Neural cell (in vitro differentiated cells): ENCODE measurements at regions not wholly inside any gene's neighbourhood (a gene's known extent, or its start where the extent isn't known, plus 50 kb on each side); places are given as distances from the start of the nearest gene placed in this dataset.

ENCODE experiments used
- H2AFZ ChIP-seq: fragments of 200-600, 300-800 bp; sonication (generic), shearing (Covaris generic); 2 replicates; pipeline ENCODE4 v1.6.0; 2014; ENCODE audit warnings: low read depth, mild to moderate bottlenecking, antibody characterized with exemption, low read length, moderate library complexity
- H3F3A ChIP-seq: fragments of 200-600 bp; shearing (Covaris generic); 2 replicates; pipeline ENCODE4 v1.6.1; 2016; ENCODE audit warnings: mild to moderate bottlenecking, moderate library complexity, mixed read lengths, antibody characterized with exemption, low read length; ENCODE audit not compliant: insufficient read depth, poor library complexity, severe bottlenecking
- H3K27ac ChIP-seq: fragments of 200-600, 300-800 bp; sonication (generic), shearing (Covaris generic); 2 replicates; pipeline ENCODE4 v1.5.1; 2014; ENCODE audit warnings: mild to moderate bottlenecking, low read length, moderate library complexity
- H3K27me3 ChIP-seq: fragments of 300-800, 200-600 bp; sonication (generic), shearing (Covaris generic); 2 replicates; pipeline ENCODE4 v1.6.0; 2014; ENCODE audit warnings: mild to moderate bottlenecking, low read depth, low read length, moderate library complexity; ENCODE audit not compliant: insufficient read depth
- H3K36me3 ChIP-seq: fragments of 300-800, 200-600 bp; sonication (generic), shearing (Covaris generic); 2 replicates; pipeline ENCODE4 v1.5.1; 2014; ENCODE audit warnings: mild to moderate bottlenecking, antibody characterized with exemption, low read length, moderate library complexity; ENCODE audit not compliant: insufficient read depth
- H3K4me2 ChIP-seq: fragments of 300-800, 200-600 bp; sonication (generic), shearing (Covaris generic); 2 replicates; pipeline ENCODE4 v1.6.0; 2014; ENCODE audit warnings: mild to moderate bottlenecking, low read length
- H3K4me3 ChIP-seq: fragments of 300-800, 200-600 bp; sonication (generic), shearing (Covaris generic); 2 replicates; pipeline ENCODE4 v1.5.1; 2014; ENCODE audit warnings: mild to moderate bottlenecking, low read length, moderate library complexity
- H3K79me2 ChIP-seq: fragments of 200-600 bp; shearing (Covaris generic); replicated peaks from 2 replicates; pipeline ENCODE4 v1.6.0; 2014; ENCODE audit warnings: mild to moderate bottlenecking, low read length, moderate library complexity; ENCODE audit not compliant: insufficient read depth
- H3K9ac ChIP-seq: fragments of 300-800, 200-600 bp; sonication (generic), shearing (Covaris generic); 2 replicates; pipeline ENCODE4 v1.6.1; 2016; ENCODE audit warnings: mild to moderate bottlenecking, low read length, mixed read lengths
- H3K9me2 ChIP-seq: fragments of 200-600 bp; shearing (Covaris generic); 2 replicates; pipeline ENCODE4 v1.6.1; 2016; ENCODE audit warnings: mild to moderate bottlenecking, low read length, mixed read lengths; ENCODE audit not compliant: insufficient read depth
- H3K9me3 ChIP-seq: fragments of 200-600, 300-800 bp; sonication (generic), shearing (Covaris generic); 2 replicates; pipeline ENCODE4 v1.6.1; 2016; ENCODE audit warnings: mild to moderate bottlenecking, mixed run types, low read length, moderate library complexity, mixed read lengths
- H4K20me1 ChIP-seq: fragments of 200-600 bp; shearing (Covaris generic); 2 replicates; pipeline ENCODE4 v1.6.1; 2016; ENCODE audit warnings: mild to moderate bottlenecking, mixed run types; ENCODE audit not compliant: insufficient read depth
- EP300 ChIP-seq: fragments of 450-650 bp; conservative IDR thresholded peaks from 2 replicates; pipeline ENCODE4 v1.6.1; 2014; ENCODE audit warnings: antibody characterized with exemption, mild to moderate bottlenecking, moderate library complexity; ENCODE audit not compliant: poor library complexity, severe bottlenecking
- EZH2 ChIP-seq: fragments of 200-600, 300-800 bp; shearing (Covaris generic), sonication (generic); IDR thresholded peaks from 2 replicates; pipeline ENCODE4 v1.6.1; 2014; ENCODE audit warnings: antibody characterized with exemption, low read length, borderline replicate concordance, mild to moderate bottlenecking; ENCODE audit not compliant: insufficient read depth, poor library complexity, severe bottlenecking
- MXI1 ChIP-seq: fragments of 450-650 bp; conservative IDR thresholded peaks from 2 replicates; pipeline ENCODE4 v1.6.1; 2014; ENCODE audit warnings: antibody characterized with exemption, mild to moderate bottlenecking; ENCODE audit not compliant: poor library complexity, severe bottlenecking
- POLR2AphosphoS5 ChIP-seq: IDR thresholded peaks from 2 replicates; pipeline ENCODE4 v1.6.1; 2012
- RAD21 ChIP-seq: fragments of 450-650 bp; conservative IDR thresholded peaks from 2 replicates; pipeline ENCODE4 v1.6.1; 2014; ENCODE audit warnings: antibody characterized with exemption, mild to moderate bottlenecking, moderate library complexity
- SMC3 ChIP-seq: fragments of 450-650 bp; conservative IDR thresholded peaks from 2 replicates; pipeline ENCODE4 v1.6.1; 2014; ENCODE audit warnings: antibody characterized with exemption, mild to moderate bottlenecking, moderate library complexity; ENCODE audit not compliant: poor library complexity
- TAF1 ChIP-seq: IDR thresholded peaks from 2 replicates; pipeline ENCODE4 v1.6.1; 2012; ENCODE audit warnings: low read depth
- TF ChIP-seq, protein P1 (sequence below): IDR thresholded peaks from 2 replicates; pipeline ENCODE4 v1.6.1; 2012; ENCODE audit warnings: borderline replicate concordance
- TF ChIP-seq, protein P2 (sequence below): fragments of 450-650 bp; IDR thresholded peaks from 2 replicates; pipeline ENCODE4 v1.5.1; 2014; ENCODE audit warnings: antibody characterized with exemption, mild to moderate bottlenecking, moderate library complexity; ENCODE audit not compliant: poor library complexity, severe bottlenecking

DNA sequence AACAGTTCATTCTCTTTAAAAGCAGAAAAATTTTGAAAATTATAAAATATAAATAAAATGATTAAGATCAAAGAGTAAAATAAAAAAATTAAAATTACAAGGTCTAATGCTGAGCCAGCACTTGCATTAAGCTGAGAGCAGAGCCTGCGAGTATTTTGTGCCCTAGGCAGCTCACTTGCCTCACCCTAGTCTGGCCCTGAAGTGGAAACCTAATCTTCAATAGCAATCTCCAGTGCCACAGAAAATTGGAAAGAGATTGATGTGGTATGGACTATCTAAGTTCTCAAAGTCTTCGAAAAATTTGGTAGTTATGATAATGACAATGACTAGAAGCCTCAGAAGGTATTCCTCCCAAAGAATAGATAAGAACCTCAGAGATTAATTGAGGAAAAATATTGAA is 459.4 kb upstream of the CBLB start:
- Histone ChIP-seq H3K9ac (no peak overlapping the region), H3K4me3 (no peak overlapping the region), H3K27me3 (no peaks in the 10 kb centered on the region), H2AFZ (no peak overlapping the region), H3K27ac (no peak overlapping the region), H4K20me1 (no peaks in the 10 kb centered on the region), H3K36me3 (no peaks in the 10 kb centered on the region), H3K79me2 (no peaks in the 10 kb centered on the region), H3K9me3 (no peaks in the 10 kb centered on the region), H3K4me2 (no peak overlapping the region), H3K9me2 (no peaks in the 10 kb centered on the region), H3F3A (no peaks in the 10 kb centered on the region)
- TF ChIP-seq EP300 (no peak), SMC3 (no peak), MXI1 (no peak), TAF1 (no peak), RAD21 (no peak)
- TF ChIP-seq, protein P1, sequence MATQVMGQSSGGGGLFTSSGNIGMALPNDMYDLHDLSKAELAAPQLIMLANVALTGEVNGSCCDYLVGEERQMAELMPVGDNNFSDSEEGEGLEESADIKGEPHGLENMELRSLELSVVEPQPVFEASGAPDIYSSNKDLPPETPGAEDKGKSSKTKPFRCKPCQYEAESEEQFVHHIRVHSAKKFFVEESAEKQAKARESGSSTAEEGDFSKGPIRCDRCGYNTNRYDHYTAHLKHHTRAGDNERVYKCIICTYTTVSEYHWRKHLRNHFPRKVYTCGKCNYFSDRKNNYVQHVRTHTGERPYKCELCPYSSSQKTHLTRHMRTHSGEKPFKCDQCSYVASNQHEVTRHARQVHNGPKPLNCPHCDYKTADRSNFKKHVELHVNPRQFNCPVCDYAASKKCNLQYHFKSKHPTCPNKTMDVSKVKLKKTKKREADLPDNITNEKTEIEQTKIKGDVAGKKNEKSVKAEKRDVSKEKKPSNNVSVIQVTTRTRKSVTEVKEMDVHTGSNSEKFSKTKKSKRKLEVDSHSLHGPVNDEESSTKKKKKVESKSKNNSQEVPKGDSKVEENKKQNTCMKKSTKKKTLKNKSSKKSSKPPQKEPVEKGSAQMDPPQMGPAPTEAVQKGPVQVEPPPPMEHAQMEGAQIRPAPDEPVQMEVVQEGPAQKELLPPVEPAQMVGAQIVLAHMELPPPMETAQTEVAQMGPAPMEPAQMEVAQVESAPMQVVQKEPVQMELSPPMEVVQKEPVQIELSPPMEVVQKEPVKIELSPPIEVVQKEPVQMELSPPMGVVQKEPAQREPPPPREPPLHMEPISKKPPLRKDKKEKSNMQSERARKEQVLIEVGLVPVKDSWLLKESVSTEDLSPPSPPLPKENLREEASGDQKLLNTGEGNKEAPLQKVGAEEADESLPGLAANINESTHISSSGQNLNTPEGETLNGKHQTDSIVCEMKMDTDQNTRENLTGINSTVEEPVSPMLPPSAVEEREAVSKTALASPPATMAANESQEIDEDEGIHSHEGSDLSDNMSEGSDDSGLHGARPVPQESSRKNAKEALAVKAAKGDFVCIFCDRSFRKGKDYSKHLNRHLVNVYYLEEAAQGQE = no peak

DNA sequence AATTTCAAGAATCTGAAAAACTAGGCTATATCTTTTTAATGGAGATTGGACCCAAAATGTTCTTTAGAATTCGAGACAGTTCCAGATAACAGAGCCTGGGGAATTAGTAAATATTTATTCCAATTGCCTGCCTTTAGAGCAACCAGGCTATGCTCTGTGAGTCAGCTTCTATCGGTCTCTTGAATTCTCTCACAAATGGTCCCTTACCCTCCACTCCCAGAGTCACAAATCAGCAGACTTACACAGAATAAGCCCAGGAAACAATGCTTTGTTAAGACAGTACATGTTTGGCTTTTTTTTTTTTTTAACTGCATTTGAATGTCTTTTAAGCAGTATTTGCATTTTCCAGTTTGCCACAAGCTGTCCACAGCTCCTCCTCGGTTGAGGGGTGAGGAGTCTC is 460.7 kb upstream of the CBLB start:
- Histone ChIP-seq H3K4me3 (no peak overlapping the region), H2AFZ (no peak overlapping the region), H3K9ac (no peak overlapping the region), H4K20me1 (no peaks in the 10 kb centered on the region), H3K27ac (no peak overlapping the region), H3K9me2 (no peaks in the 10 kb centered on the region), H3K36me3 (no peaks in the 10 kb centered on the region), H3K9me3 (no peaks in the 10 kb centered on the region), H3K27me3 (no peaks in the 10 kb centered on the region), H3K4me2 (no peak overlapping the region), H3F3A (no peaks in the 10 kb centered on the region), H3K79me2 (no peaks in the 10 kb centered on the region)
- TF ChIP-seq TAF1 (no peak), EP300 (no peak), RAD21 (no peak), SMC3 (no peak), POLR2AphosphoS5 (no peak), MXI1 (no peak), EZH2 (no peak)
- TF ChIP-seq, protein P2, sequence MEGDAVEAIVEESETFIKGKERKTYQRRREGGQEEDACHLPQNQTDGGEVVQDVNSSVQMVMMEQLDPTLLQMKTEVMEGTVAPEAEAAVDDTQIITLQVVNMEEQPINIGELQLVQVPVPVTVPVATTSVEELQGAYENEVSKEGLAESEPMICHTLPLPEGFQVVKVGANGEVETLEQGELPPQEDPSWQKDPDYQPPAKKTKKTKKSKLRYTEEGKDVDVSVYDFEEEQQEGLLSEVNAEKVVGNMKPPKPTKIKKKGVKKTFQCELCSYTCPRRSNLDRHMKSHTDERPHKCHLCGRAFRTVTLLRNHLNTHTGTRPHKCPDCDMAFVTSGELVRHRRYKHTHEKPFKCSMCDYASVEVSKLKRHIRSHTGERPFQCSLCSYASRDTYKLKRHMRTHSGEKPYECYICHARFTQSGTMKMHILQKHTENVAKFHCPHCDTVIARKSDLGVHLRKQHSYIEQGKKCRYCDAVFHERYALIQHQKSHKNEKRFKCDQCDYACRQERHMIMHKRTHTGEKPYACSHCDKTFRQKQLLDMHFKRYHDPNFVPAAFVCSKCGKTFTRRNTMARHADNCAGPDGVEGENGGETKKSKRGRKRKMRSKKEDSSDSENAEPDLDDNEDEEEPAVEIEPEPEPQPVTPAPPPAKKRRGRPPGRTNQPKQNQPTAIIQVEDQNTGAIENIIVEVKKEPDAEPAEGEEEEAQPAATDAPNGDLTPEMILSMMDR = no peak
- TF ChIP-seq, protein P1 = no peak
